PC-9 (cell line): ENCODE measurements at regions not wholly inside any gene's neighbourhood (a gene's known extent, or its start where the extent isn't known, plus 50 kb on each side); places are given as distances from the start of the nearest gene placed in this dataset.

Source experiments
- BruUV-seq: library from RNA; stranded (reverse); fragments of 400-500 nt; replicated peaks from 2 replicates; lab custom pipeline; 2021; lab: Mats Ljungman, UMichigan
- CTCF ChIA-PET: fragments of 300-600 bp; sonication (Branson Sonifier 250); formaldehyde crosslinking; loops from one replicate; lab custom pipeline; 2022; ENCODE audit warnings: antibody characterized with exemption; lab: Charles Lee
- POLR2A ChIA-PET: fragments of 300-600 bp; sonication (Branson Sonifier 250); formaldehyde crosslinking; loops from one replicate; lab custom pipeline; 2022; ENCODE audit warnings: antibody characterized with exemption; ENCODE audit not compliant: unreplicated experiment; lab: Charles Lee
- DNase-seq, 2 experiments: peaks; one replicate each; pipeline versions ENCODE4 v3.0.0 to v3.0.0-alpha.2; 2015 to 2022; ENCODE audit warnings: mixed read lengths in 1 of 2
- H2AFZ ChIP-seq: fragments of 200-600 bp; sonication (generic); 2 replicates; pipeline ENCODE4 v1.8.1; 2017; ENCODE audit warnings: antibody characterized with exemption
- H3F3A ChIP-seq: fragments of 200-600 bp; sonication (generic); 2 replicates; pipeline ENCODE4 v1.8.1; 2017; ENCODE audit warnings: antibody characterized with exemption, mild to moderate bottlenecking, low read depth; ENCODE audit not compliant: insufficient read depth
- H3K27ac ChIP-seq: fragments of 200-600 bp; sonication (generic); 2 replicates; pipeline ENCODE4 v1.6.1; 2016; ENCODE audit warnings: mixed run types
- H3K27me3 ChIP-seq: fragments of 200-600 bp; sonication (generic); 2 replicates; pipeline ENCODE4 v1.6.1; 2016; ENCODE audit warnings: low read depth, mixed run types; ENCODE audit not compliant: insufficient read depth
- H3K36me3 ChIP-seq: fragments of 200-600 bp; sonication (generic); 2 replicates; pipeline ENCODE4 v1.6.1; 2016; ENCODE audit warnings: low read depth, mixed run types
- H3K4me1 ChIP-seq: fragments of 200-600 bp; sonication (generic); replicated peaks from 2 replicates; pipeline ENCODE4 v1.6.1; 2016; ENCODE audit warnings: mixed run types; ENCODE audit not compliant: insufficient read depth
- H3K4me2 ChIP-seq: fragments of 200-600 bp; sonication (generic); 2 replicates; pipeline ENCODE4 v1.6.1; 2017; ENCODE audit warnings: mixed run types
- H3K4me3 ChIP-seq: fragments of 200-600 bp; sonication (generic); 2 replicates; pipeline ENCODE4 v1.6.1; 2016; ENCODE audit warnings: mixed run types
- H3K79me2 ChIP-seq: fragments of 200-600 bp; sonication (generic); 2 replicates; pipeline ENCODE4 v1.6.1; 2017; ENCODE audit warnings: low read depth, mixed run types
- H3K9me2 ChIP-seq: fragments of 200-600 bp; sonication (generic); 2 replicates; pipeline ENCODE4 v1.8.1; 2017; ENCODE audit warnings: mild to moderate bottlenecking; ENCODE audit not compliant: insufficient read depth
- H3K9me3 ChIP-seq: fragments of 200-600 bp; sonication (generic); 2 replicates; pipeline ENCODE4 v1.8.1; 2016; ENCODE audit warnings: low read depth; ENCODE audit not compliant: insufficient read depth
- H4K20me1 ChIP-seq: fragments of 200-600 bp; sonication (generic); 2 replicates; pipeline ENCODE4 v1.8.1; 2017; ENCODE audit not compliant: insufficient read depth
- EZH2 ChIP-seq: fragments of 200-600 bp; sonication (generic); IDR thresholded peaks from 2 replicates; pipeline ENCODE4 v1.8.0; 2017; ENCODE audit warnings: antibody characterized with exemption, low read depth
- intact Hi-C: fragments of 100-400 bp; cut with micrococcal nuclease; formaldehyde crosslinking; loops from one replicate; pipeline ENCODE4 v1.10.0; 2022; ENCODE audit not compliant: unreplicated experiment
- TF ChIP-seq, protein P1 (sequence below): fragments of 200-600 bp; sonication (generic); conservative IDR thresholded peaks from 2 replicates; pipeline ENCODE4 v1.6.1; 2017; ENCODE audit warnings: mixed run types, antibody characterized with exemption, mild to moderate bottlenecking, moderate library complexity

DNA sequence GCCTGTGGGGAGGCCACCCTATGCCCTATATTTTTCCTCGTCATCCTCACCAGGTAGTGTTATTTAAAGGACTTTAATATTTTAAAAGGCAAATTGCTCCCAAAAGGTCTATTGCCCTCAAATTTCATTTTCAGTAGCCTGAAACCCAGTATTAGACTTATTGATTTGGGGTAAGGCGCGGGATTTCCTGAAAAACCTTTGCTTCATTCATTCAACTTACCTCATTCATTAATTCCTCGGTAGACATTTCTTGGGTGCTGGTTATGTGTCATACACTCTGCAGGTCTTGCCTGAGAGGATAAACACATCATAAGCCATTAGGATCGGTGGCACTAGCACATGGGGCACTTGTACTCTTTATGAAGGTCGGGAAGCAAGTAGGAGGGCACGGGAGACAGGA lies 99.2 kb downstream of the ARF6 start:
- H3K9me3 ChIP-seq, result no peaks in the 10 kb centered on the region
- H3K36me3 ChIP-seq, result no peaks in the 10 kb centered on the region
- H3K4me1 ChIP-seq, result peaks cover 24% of the 10 kb centered on the region
- BruUV-seq, result no TSS peak
- ChIA-PET POLR2A (no interaction called here), CTCF (no interaction called here)
- H3K27me3 ChIP-seq, result no peaks in the 10 kb centered on the region
- H3K79me2 ChIP-seq, result no peaks in the 10 kb centered on the region
- TF ChIP-seq, protein P1, sequence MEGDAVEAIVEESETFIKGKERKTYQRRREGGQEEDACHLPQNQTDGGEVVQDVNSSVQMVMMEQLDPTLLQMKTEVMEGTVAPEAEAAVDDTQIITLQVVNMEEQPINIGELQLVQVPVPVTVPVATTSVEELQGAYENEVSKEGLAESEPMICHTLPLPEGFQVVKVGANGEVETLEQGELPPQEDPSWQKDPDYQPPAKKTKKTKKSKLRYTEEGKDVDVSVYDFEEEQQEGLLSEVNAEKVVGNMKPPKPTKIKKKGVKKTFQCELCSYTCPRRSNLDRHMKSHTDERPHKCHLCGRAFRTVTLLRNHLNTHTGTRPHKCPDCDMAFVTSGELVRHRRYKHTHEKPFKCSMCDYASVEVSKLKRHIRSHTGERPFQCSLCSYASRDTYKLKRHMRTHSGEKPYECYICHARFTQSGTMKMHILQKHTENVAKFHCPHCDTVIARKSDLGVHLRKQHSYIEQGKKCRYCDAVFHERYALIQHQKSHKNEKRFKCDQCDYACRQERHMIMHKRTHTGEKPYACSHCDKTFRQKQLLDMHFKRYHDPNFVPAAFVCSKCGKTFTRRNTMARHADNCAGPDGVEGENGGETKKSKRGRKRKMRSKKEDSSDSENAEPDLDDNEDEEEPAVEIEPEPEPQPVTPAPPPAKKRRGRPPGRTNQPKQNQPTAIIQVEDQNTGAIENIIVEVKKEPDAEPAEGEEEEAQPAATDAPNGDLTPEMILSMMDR, result no peak
- no peak for TF ChIP-seq EZH2
- no peak overlapping the region for H3K4me3 ChIP-seq
- H3K27ac ChIP-seq, result no peak overlapping the region
- intact Hi-C loops, result no loop called here
- no peaks in the 10 kb centered on the region for H4K20me1 ChIP-seq
- no peak for DNase-seq
- no peak overlapping the region for H3K4me2 ChIP-seq
- H3F3A ChIP-seq, result peaks cover 11% of the 10 kb centered on the region
- H3K9me2 ChIP-seq, result no peaks in the 10 kb centered on the region
- H2AFZ ChIP-seq, result no peak overlapping the region

DNA sequence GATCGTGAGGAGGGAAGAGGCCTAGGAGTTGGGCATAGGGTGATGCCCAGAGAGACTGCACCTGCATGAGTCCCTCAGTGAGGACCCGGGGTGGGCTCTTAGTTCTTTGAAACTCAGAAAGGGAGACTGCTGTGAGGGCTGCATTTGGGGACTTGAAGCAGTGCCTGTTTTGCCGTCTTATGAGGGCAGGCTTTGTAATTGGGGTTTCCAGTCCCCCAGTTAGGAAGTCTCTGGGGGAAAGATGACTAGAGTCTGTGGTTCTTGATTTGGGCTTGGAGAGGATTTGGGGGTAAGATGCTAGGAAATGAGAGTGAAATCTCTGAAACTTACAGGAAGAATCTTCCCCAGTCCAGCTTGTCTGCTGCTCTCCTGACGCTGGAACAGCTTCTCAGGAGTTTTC lies 99.6 kb downstream of the ARF6 start:
- no peak for TF ChIP-seq EZH2
- TF ChIP-seq, protein P1, result no peak
- H3K4me1 ChIP-seq, result peaks cover 20% of the 10 kb centered on the region
- peaks cover 7% of the 10 kb centered on the region; the same call in 1 of the 2 replicates for H3F3A ChIP-seq
- H3K27ac ChIP-seq, result no peak overlapping the region
- no peak overlapping the region for H3K4me2 ChIP-seq
- no peak for DNase-seq
- TSS peak; percentile 17 for BruUV-seq
- POLR2A ChIA-PET, result no interaction called here
- H3K9me3 ChIP-seq, result no peaks in the 10 kb centered on the region
- no peaks in the 10 kb centered on the region for H3K79me2 ChIP-seq
- H3K4me3 ChIP-seq, result no peak overlapping the region
- no peaks in the 10 kb centered on the region for H3K27me3 ChIP-seq
- CTCF ChIA-PET, result no interaction called here
- H4K20me1 ChIP-seq, result no peaks in the 10 kb centered on the region
- H2AFZ ChIP-seq, result no peak overlapping the region
- H3K36me3 ChIP-seq, result no peaks in the 10 kb centered on the region
- H3K9me2 ChIP-seq, result no peaks in the 10 kb centered on the region
- intact Hi-C loops, result no loop called here

DNA sequence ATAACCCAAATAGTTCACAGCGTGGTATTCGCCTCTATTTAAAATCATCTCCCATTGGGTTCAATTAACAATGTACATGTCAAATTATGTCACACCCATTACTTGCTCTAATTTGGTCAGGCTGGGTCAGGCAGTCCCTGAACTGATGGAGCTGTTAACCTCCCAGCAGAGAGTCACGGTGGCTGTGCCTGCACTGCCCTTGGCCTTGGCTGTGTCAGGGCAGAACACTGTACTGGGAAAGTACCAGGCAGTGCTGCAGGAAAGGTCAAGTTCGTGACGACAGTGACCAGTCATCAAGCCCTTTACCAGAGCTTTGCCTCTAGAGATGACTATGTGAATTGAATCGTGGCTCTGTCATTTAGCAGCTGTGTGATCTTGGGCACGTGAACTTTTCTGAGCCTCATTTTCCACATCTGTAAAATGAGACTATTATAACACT lies 100.0 kb downstream of the ARF6 start:
- no peak for TF ChIP-seq EZH2
- TF ChIP-seq, protein P1, result no peak
- intact Hi-C loops, result no loop called here
- Histone ChIP-seq H3K27ac (no peak overlapping the region), H3K27me3 (no peaks in the 10 kb centered on the region), H4K20me1 (no peaks in the 10 kb centered on the region), H3K4me2 (no peak overlapping the region), H2AFZ (no peak overlapping the region), H3K9me3 (no peaks in the 10 kb centered on the region), H3F3A (0 out of 2 replicates have a peak, but pooled peaks cover 2% of the 10 kb centered on the region), H3K9me2 (no peaks in the 10 kb centered on the region), H3K36me3 (no peaks in the 10 kb centered on the region), H3K79me2 (no peaks in the 10 kb centered on the region), H3K4me1 (peaks cover 16% of the 10 kb centered on the region), H3K4me3 (no peak overlapping the region)
- ChIA-PET POLR2A (no interaction called here), CTCF (no interaction called here)
- no TSS peak for BruUV-seq
- DNase-seq, result no peak
